ENCODE measurements at regions not wholly inside any gene's neighbourhood (a gene's known extent, or its start where the extent isn't known, plus 50 kb on each side); places are given as distances from the start of the nearest gene placed in this dataset.
"Not testable (repeated sequence)": the region's sequence is repeated elsewhere in the genome, so short reads cannot be mapped to it uniquely, and the experiment has no call there.

DNA sequence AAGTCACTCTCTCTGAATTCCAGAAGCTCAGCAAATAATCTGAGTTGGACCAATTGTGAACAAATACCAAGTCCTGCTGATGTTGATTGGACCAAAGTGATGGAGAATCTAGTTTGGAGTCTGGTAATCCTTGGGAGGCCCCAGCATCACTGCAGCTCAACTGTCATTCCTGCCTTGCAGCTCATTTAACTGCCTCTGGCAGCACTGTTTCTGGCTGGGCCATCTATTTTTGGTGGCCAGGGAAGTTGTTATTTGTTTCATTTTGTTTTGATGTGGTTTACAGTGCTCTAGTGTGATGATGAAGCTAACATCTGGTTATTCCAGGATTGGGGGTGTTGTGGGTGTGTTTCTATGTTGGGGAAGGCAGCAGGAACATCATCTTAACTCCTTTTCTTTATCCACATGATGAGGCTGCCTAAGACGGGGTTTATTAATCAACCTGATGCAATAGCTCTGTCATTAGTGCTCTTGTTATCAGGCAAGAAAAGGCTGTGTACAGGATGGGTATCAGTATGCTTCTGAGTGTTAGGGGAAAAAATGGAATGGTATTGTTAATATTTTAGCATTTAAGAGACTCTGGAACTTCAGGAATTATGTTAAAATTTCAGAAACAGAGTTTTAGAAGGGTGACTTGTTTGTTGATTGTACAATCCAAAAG, 91.7 kb upstream of the SEC22B start:
- H3K36me3 ChIP-seq (replicated peaks); DNase-seq (ENCODE audit: low spot score in 2 of 2); H3K27me3 ChIP-seq (ENCODE audit: low read depth); in situ Hi-C loops (cut with MboI; ENCODE audit: low sequenced_read_pairs); H3K4me1 ChIP-seq; H3K4me3 ChIP-seq; H3K9me3 ChIP-seq: not testable (repeated sequence)

DNA sequence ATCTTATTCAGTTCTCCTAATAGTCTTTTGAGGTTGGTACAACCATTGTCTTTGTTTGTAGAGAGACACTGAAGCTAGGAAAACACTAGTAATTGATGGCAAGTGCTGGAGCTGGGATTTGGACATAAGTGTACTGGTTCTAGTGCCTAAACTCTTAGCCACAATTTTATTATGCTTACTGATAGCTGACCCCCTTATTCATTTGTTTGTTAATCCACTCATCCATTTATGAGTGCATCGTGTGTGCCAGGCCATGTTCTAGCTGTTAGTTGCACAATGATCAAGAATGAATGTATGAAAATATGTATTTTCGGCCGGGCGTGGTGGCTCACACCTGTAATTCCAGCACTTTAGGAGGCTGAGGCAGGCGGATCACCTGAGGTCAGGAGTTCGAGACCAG, 88.2 kb upstream of the SEC22B start:
- H3K36me3 ChIP-seq (replicated peaks); in situ Hi-C loops (cut with MboI; ENCODE audit: low sequenced_read_pairs); H3K27me3 ChIP-seq (ENCODE audit: low read depth); H3K4me1 ChIP-seq; H3K4me3 ChIP-seq; H3K9me3 ChIP-seq; DNase-seq (ENCODE audit: low spot score in 2 of 2): not testable (repeated sequence)

DNA sequence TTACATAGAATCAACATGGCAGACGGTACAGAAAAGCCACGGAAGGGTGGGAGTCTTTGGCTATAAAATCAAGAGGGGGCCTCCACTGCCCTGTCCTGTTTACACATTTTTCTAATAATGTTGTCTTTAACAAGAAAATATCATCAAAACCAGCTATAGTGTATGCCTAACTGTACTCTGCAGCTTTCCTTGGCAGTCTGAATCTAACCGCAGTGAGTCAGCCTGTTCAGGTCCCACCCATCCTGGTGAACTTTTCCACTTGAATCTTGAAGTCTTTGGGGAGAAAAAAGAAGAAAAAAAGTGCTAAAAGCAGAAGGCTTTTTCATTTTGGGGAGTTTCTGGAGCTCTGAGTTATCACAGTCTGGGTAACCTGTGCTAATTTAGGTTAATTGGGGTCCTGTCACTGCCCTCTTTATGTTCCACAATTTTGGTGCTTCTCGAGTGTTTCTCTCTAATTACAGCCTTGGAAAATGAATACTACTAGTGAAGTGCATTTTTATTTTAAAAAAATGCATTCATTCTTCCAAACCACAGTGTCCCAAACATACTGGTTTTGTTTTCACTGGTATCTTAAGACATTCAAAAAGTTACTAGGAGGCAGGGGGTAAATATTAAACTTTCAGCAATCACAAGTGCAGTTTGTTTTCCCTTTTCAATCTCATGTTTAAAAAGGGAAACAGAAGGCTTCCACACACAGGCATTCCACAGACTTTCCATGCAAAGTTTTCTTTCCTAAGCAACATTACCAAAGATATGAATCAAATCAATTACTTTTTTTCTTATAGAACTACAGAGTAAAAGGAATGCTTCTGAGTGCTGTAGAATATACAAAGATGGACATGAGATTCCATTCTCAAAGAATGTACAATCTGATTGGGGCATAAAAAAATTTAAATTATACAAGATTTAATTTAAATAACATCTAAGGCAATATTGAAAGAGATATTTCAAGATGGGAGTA, 86.8 kb upstream of the SEC22B start:
- DNase-seq (ENCODE audit: low spot score in 2 of 2); H3K4me1 ChIP-seq; H3K9me3 ChIP-seq; in situ Hi-C loops (cut with MboI; ENCODE audit: low sequenced_read_pairs); H3K4me3 ChIP-seq; H3K27me3 ChIP-seq (ENCODE audit: low read depth); H3K36me3 ChIP-seq (replicated peaks): not testable (repeated sequence)

DNA sequence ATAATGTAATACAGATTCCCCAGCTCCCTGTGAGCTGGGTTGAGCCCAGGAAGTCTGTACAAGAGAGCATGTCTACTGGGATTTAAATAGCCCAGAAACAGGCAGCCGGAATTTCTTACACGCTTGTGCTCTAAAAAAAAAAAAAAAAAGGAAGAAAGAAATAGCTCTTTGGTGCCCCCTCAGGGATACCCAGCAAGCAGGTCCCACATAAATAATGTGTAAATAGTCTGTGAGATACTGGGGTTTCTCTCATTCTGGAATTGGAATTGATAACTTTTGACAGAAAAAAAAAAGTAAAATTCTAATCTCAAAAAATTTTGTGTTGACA, 81.4 kb upstream of the SEC22B start:
- H3K36me3 ChIP-seq (replicated peaks); DNase-seq (ENCODE audit: low spot score in 2 of 2); H3K4me3 ChIP-seq; H3K9me3 ChIP-seq; H3K27me3 ChIP-seq (ENCODE audit: low read depth); in situ Hi-C loops (cut with MboI; ENCODE audit: low sequenced_read_pairs); H3K4me1 ChIP-seq: not testable (repeated sequence)

DNA sequence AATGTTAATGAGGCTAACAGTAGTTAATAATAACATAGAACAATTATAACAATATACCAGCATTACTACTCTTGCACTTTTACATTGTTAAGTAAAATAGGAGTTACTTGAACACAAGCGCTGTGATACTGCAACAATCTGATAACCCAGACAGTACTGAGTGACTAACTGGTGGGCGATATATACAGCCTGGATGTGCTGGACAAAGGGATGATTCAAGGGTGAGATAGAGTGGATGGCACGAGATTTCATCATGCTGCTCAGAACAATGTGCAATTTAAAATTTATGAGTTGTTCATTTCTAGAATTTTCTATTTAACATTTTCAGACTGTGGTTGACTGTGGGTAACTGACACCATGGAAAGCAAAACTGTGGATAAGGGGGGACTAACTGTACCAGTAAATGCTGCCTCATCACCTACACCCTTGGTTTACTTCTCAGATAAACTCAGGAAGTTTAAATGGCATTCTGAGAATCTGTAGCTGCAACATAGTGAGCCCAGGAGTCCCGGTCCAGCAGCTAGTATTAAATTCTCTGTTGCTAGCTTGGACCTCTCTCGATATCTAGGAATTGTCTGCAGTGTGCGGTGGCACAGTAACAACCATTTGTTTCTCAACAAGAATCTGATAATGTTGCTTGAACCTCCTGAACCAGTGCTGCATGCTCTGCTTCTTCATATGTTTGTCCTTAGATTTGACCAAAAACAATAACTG, 80.9 kb upstream of the SEC22B start:
- H3K9me3 ChIP-seq; H3K4me1 ChIP-seq; in situ Hi-C loops (cut with MboI; ENCODE audit: low sequenced_read_pairs); DNase-seq (ENCODE audit: low spot score in 2 of 2); H3K4me3 ChIP-seq; H3K36me3 ChIP-seq (replicated peaks); H3K27me3 ChIP-seq (ENCODE audit: low read depth): not testable (repeated sequence)

DNA sequence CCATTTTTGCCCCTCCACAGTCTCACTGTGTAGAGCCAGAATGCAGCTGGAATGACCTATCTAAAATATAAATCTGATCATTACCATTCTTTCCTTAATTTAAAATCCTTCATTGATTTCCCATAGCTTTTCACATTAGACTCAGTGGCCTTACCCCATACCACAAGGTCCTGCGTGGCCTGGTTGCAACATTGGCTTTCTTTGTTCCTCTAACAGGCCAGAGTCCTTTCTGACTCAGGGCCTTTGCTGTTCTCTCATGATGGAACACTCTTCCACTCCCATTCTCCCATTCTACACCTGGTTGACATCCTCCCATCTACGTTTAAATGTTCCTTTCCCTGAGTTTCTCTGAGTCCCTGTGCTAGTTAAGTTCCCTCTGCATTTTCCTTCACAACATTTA, 74.4 kb upstream of the SEC22B start:
- H3K36me3 ChIP-seq (replicated peaks); in situ Hi-C loops (cut with MboI; ENCODE audit: low sequenced_read_pairs); DNase-seq (ENCODE audit: low spot score in 2 of 2); H3K4me3 ChIP-seq; H3K27me3 ChIP-seq (ENCODE audit: low read depth); H3K9me3 ChIP-seq; H3K4me1 ChIP-seq: not testable (repeated sequence)

DNA sequence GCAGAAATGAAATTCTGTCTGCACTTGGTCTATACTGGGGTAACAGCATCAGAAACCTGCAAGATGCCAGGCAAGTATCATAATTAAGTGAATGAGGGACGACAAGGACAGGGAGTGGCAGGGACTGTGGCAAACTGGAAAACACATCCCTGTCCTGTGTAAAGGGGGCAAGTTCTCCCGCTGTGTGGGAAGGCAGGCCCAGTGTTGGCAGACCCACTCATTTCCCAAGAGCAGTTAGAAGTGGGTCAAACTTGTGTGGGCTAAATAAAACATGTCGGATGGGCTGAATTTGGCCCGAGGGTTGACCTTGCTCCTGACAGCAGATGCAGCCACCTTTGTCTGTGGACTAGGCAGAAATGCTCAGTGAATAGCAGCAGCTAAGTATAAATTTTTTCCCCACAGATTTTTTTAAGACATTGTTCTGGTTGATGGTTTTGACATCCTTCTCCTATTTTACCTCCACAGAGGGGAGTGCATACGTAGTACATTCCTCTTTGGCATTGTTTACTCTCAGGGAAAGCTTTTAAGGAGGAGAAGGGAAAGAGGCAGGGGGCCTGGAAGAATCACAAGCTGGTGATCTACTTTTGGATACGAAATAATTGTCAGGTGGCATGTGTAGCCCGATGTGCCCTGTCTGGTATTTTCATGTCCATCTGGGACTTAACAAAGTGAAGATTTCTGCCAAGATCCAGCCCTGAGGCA, 72.6 kb upstream of the SEC22B start:
- H3K36me3 ChIP-seq (replicated peaks); H3K27me3 ChIP-seq (ENCODE audit: low read depth); H3K4me3 ChIP-seq; DNase-seq (ENCODE audit: low spot score in 2 of 2); in situ Hi-C loops (cut with MboI; ENCODE audit: low sequenced_read_pairs); H3K4me1 ChIP-seq; H3K9me3 ChIP-seq: not testable (repeated sequence)

DNA sequence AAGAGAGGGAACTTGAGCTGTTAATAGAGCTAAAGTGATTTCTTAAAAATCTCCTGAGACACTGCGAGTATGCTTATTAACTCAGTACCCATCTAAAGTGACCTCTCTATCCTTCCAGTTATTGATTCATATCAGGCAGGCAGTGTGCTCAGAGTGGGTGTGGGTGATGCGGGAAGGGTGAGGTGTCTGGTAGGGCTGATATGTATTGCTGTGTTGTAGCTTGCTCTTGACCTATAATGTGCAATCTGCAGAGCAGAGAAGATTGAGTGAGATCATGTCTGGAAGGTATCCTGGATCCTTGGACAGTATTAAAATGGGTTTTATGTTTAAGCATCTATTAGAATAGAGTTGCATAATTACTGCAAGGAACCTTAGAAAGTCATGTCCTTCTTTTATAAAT, 71.9 kb upstream of the SEC22B start:
- H3K9me3 ChIP-seq; DNase-seq (ENCODE audit: low spot score in 2 of 2); H3K4me3 ChIP-seq; in situ Hi-C loops (cut with MboI; ENCODE audit: low sequenced_read_pairs); H3K4me1 ChIP-seq; H3K36me3 ChIP-seq (replicated peaks); H3K27me3 ChIP-seq (ENCODE audit: low read depth): not testable (repeated sequence)

DNA sequence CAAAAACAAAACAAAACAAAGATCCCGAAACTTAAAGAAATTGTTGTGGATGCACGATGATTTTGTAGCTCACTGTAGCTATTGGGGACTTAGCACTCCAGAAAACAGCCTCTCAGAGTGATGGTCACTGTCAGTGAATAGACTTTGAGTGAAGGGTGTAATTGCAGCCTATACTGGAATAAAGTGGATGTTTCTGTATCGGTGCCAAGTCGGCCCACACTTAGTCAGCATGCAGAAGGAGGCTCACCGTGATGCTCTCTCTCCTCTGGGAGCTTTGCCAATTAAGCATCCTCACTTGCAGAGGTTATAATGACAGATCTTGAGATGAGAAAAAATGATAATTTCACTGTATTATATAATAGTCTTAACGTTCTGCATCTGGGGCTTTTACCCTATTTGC, 67.5 kb upstream of the SEC22B start:
- H3K36me3 ChIP-seq (replicated peaks); H3K27me3 ChIP-seq (ENCODE audit: low read depth); H3K9me3 ChIP-seq; H3K4me1 ChIP-seq; DNase-seq (ENCODE audit: low spot score in 2 of 2); H3K4me3 ChIP-seq; in situ Hi-C loops (cut with MboI; ENCODE audit: low sequenced_read_pairs): not testable (repeated sequence)

DNA sequence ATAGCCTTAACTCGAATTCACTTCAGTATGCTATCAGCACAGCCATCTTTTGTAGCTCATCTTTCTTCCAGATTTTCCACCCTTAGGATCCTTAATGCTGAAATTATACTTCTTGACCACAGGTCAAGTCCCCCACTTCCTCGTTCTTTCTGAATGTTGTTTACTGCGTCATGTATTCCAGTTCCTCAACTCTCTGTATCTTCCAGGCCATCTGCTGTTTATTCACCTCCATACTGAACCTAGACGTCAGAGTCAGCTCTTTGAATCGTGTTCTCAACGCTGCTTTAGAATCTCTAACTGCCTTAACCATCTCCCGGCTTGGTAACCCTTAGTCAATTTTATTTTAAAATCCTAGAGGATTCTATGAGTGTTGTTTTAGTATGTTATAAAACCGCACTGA, 66.3 kb upstream of the SEC22B start:
- DNase-seq (ENCODE audit: low spot score in 2 of 2); H3K27me3 ChIP-seq (ENCODE audit: low read depth); H3K4me3 ChIP-seq; in situ Hi-C loops (cut with MboI; ENCODE audit: low sequenced_read_pairs); H3K36me3 ChIP-seq (replicated peaks); H3K9me3 ChIP-seq; H3K4me1 ChIP-seq: not testable (repeated sequence)

DNA sequence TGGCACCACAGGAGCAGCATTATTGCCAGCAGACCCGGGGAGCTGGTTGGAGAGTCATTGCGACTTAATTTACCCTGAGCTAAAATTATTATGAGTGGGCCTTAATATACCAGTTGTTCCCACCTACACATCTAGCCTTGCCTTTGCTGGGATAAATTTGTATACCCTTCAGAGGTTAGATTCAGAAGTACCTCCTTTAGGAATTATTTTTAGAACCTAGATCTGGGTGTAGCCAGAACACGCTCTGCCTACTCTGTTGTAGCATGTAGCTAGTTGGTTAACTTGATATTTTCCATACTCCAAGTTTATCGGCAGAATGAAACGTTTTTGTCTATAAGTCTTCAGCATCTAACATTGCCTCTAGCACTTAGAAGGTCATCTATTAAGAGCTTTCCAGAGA, 65.5 kb upstream of the SEC22B start:
- DNase-seq (ENCODE audit: low spot score in 2 of 2); H3K4me1 ChIP-seq; H3K36me3 ChIP-seq (replicated peaks); H3K4me3 ChIP-seq; H3K9me3 ChIP-seq; H3K27me3 ChIP-seq (ENCODE audit: low read depth); in situ Hi-C loops (cut with MboI; ENCODE audit: low sequenced_read_pairs): not testable (repeated sequence)

DNA sequence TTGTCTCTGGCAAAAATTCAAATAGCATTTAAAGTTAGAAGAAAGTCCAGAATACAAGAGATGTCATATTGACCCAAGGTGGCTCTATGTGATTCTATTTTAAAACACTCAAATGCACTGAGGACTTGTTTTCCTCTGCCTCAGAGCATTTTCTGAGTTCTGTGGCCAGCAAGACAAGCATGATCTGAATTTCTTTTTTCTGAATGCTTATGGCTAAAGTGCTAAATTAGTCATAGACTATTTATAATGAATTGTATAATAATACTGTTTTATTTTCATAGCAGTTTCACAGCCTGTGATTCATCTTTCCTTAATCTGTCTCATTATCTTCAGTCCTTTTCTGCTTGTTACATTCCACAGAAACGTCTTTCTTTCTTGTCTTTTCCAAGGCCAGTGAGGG, 63.9 kb upstream of the SEC22B start:
- H3K4me1 ChIP-seq; DNase-seq (ENCODE audit: low spot score in 2 of 2); H3K27me3 ChIP-seq (ENCODE audit: low read depth); in situ Hi-C loops (cut with MboI; ENCODE audit: low sequenced_read_pairs); H3K4me3 ChIP-seq; H3K9me3 ChIP-seq; H3K36me3 ChIP-seq (replicated peaks): not testable (repeated sequence)

DNA sequence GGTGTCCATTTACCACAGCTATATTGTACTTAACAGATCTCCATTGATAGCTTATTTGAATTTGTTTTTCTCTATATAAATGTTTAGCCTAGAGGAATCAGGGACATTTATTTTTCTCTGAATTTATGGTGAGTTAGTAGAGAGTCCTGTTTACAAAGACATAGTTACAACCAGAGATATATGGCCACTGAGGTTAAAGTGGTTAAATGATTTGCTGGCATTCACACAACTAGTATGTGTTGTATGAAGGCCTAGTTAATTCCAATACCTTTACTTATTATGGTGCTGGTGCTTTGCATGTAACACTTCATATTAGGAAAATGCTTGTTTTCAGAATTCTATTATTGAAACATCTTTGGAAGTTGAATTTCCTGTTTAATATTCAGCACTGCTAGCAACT, 63.0 kb upstream of the SEC22B start:
- DNase-seq (ENCODE audit: low spot score in 2 of 2); H3K4me1 ChIP-seq; H3K9me3 ChIP-seq; H3K36me3 ChIP-seq (replicated peaks); H3K4me3 ChIP-seq; in situ Hi-C loops (cut with MboI; ENCODE audit: low sequenced_read_pairs); H3K27me3 ChIP-seq (ENCODE audit: low read depth): not testable (repeated sequence)

DNA sequence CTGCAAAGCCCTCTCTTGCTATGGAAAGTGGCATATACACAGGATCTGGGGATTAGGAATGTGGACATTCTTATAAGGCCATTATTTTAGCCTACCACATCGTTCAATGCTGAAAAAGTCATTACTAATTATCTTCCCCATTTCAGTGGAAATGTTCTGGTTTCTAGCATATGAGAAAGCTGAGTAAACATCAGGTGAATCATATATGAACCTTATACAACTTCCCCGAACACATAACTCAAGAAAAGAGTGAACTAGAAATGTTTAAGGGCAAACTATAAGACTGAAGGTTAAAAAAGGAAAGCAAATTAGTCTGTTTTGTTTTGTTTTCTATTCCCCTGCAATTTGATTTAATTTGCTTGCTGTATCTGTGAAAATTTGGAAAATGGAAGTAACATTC, 62.5 kb upstream of the SEC22B start:
- H3K27me3 ChIP-seq (ENCODE audit: low read depth); DNase-seq (ENCODE audit: low spot score in 2 of 2); in situ Hi-C loops (cut with MboI; ENCODE audit: low sequenced_read_pairs); H3K9me3 ChIP-seq; H3K36me3 ChIP-seq (replicated peaks); H3K4me3 ChIP-seq; H3K4me1 ChIP-seq: not testable (repeated sequence)

All from HAP-1 (cell line).